HG03342 (cell line): ENCODE measurements at regions not wholly inside any gene's neighbourhood (a gene's known extent, or its start where the extent isn't known, plus 50 kb on each side); places are given as distances from the start of the nearest gene placed in this dataset.
"Not testable (repeated sequence)": the region's sequence is repeated elsewhere in the genome, so short reads cannot be mapped to it uniquely, and the experiment has no call there.

ENCODE experiments used
- ATAC-seq: cut with Tn5 transposase; IDR thresholded peaks from one replicate; pipeline ENCODE4 v1.9.1; 2021; ENCODE audit warnings: mild to moderate bottlenecking, moderate library complexity; ENCODE audit not compliant: unreplicated experiment

DNA sequence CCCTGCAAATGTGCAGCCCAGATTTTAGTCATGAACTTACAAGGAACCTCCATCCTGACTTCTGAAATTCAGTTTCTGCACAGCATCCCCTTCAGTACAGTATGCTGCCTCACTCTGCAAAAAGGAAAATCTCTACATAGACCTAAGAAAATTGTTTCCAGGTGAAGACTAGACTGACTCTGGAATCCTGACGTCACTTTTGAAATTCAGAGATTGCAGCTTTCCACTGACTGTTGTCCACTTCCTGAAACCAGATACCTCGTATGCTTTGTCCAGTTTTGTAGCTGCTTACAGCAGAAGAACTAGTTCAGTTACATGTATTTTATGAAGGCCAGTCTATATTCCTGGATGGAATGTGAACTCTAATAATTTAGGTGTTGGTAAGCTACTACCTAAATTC, 629.3 kb upstream of the ST8SIA4 start:
- no peak for ATAC-seq

DNA sequence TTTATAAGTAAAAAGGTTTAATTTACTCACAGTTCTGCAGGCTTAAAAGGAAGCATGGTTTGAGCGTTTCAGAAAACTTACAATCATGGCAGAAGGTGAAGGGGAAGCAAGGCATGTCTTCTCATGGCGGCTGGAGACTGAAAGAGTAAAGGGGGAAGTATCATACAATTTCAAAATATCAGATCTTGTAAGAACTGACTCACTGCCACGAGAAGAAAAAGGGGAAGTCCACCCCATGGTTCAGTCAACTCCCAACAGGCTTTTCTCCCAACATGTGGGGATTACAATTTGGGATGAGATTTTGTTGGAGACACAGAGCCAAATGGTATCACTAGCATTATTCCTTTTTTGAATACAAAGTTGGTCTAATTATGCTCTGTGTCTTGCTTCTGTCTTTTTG, 627.9 kb upstream of the ST8SIA4 start:
- ATAC-seq: no peak

DNA sequence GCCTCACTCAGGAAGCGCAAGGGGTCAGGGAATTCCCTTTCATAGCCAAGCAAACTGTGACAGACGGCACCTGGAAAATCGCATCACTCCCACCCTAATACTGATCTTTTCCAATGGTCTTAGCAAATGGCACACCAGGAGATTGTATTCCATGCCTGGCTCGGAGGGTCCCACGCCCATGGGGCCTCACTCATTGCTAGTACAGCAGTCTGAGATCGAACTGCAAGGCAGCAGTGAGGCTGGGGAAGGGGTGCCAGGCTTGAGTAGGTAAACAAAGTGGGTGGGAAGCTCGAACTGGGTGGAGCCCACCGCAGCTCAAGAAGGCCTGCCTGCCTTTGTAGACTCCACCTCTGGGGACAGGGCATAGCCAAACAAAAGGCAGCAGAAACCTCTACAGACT, 626.0 kb upstream of the ST8SIA4 start:
- ATAC-seq: not testable (repeated sequence)

DNA sequence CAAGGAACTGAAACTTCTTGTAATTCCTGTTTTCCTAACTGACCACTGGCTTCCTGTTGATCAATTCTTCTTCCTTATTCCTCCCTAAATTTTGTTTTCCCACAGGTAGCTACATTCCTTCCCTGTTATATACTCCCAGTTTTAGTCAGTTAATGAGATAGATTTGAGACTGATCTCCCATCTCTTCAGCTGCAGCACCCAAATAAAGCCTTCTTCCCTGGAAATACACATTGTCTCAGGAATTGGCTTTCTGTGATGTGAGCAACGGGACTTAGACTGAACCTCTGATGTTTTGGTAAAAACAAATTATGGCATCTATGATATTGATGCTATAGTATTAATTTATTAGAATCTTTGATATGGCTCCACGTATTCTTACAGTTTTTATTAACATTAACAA, 617.3 kb upstream of the ST8SIA4 start:
- ATAC-seq: no peak

DNA sequence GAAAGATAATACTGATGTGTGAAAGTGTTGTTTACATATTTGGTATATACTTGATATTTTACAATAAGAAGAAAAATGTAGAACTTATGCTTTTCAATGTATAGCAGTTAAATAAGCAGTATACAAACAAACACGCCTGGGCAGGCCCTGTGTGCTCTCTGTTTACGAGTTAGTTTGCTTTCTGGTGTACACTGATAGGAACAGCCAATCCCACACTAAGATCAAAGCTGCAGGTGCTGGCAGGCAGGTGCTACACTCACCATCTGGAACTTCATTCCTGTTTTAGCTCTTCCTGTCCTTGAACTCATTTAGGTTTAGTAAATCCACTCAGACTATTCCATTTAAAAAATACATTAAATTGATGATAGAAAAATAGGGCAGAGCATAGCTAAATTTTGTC, 614.7 kb upstream of the ST8SIA4 start:
- no peak for ATAC-seq

DNA sequence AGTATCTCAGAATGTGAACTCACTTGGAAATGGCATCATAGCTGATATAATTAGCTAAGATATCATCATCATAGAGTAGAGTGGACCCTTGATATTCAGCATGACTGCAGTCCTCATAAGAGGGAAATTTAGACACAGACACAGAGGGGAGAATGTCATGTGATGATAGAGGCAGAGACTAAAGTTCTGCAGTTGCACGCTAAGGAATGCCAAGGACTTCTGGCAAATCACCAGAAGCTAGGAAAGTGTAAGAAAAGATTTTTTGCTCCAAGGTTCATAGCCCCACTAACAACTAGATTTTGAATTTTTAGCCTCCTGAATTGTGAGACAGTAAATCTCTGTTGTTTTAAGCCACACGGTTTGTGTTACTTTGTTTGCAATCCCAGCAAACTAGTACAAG, 612.6 kb upstream of the ST8SIA4 start:
- no peak for ATAC-seq

DNA sequence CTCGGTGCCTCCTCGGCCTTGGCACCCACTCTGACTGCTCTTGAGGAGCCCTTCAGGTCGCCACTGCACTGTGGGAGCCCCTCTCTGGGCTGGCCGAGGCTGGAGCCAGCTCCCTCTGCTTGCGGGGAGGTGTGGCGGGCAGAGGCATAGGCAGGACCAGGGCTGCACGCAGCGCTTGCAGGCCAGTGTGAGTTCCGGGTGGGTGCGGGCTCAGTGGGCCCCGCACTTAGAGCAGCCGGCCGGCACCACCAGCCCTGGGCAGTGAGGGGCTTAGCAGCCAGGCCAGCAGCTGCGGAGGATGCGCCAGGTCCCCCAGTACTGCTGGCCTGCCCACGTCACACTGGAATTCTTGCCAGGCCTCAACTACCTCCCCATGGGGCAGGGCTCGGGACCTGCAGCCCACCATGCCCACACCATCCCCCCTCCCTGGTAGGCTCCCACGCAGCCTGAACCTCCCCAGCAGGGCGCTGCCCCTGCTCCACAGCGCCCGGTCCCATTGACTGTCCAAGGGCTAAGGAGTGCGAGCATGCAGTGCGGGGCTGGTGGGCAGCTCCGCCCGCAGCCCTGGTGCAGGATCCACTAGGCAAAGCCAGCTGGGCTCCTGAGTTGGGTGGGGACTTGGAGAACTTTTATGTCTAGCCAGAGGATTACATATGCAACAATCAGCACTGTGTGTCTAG, 602.9 kb upstream of the ST8SIA4 start:
- no peak for ATAC-seq

DNA sequence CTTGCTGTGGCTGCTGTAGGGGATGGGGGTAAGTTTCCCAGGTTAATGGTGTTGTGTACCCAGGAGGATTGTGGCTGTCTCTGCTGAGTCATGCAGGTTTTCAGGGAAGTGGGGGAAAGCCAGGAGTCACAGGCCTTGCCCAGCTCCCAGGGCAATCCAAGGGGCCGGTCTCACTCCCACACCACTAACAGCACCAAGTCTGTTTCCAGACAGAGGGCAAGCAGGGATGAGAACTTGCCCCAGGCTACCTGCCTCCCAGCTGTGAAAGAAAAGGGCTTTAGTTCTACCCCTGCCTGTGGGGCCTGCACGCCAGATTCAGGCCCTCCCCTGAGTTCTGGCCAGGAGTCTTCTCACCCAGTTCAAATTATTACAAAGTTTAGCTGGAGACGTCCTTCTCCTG, 579.8 kb upstream of the ST8SIA4 start:
- ATAC-seq: no peak

DNA sequence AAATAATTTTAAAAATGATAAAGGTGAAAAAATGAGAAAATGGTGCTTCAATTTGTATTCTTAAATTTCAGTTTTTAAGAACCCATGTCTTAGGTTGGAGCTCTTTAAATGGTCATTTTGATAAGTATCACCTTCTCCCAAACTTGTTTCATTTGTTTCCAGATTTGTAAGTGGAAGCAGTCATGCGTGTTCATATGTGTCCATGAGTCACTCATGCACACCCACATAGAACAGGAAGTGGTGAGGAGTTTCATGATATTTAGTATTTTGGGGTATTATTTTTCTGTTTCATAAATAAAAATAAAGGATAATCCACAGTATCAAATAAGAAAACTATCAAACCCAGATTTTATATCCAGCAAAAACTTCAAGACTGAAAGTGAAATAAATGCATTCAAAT, 570.4 kb upstream of the ST8SIA4 start:
- ATAC-seq: peak; percentile 49

DNA sequence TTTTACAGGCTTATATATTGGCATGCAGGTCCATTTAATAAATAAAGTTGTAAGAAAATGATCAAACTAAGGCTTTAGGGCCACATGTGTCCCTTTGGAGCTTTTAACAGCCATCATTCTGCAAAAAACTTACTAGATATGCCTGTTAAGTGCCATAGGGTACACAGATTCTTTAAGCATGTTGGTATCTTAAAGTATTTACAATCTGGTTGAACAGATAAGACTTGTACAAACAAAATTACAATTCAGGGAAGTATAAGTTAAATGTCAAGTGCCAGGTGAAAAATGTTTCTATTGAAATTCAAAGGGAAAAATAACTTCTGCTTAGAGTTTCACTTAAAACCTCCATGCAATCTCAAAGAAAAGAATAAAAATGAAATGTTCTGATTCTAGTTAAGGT, 558.4 kb upstream of the ST8SIA4 start:
- no peak for ATAC-seq

DNA sequence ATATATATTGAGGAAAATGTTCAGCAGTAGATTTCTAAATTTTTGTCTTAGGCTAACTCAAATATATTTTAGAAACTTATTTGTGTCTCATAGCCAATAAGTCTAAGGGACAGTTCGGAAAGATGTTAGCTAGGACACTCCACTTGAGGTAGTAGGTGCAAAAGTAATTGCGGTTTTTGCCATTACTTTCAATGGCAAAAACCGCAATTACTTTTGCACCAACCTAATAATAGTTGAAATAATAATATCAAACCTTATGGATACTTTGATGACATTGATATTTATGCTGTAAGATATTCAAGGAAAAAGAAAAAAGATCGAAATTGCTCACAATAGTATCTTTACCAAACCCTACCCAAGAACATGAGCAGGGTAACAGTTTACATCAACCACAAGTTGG, 555.5 kb upstream of the ST8SIA4 start:
- no peak for ATAC-seq

DNA sequence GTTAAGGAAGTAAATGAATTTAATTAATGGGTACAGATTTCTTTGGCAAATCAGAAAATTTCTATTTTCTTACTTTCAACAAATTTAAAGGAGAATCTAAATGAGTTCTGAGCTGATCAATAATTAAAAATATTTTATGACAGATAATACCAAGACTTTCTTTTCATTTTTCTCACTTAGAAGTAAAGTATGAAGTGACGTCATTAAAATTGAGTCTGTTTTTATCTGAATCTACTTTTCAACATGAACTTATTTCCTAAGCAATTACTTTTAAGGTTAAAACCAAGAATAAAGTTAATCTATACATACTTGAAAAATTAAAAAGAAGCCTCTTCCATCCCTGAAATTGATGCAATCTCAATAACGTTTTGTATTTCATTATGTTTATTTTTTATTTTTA, 552.8 kb upstream of the ST8SIA4 start:
- no peak for ATAC-seq

DNA sequence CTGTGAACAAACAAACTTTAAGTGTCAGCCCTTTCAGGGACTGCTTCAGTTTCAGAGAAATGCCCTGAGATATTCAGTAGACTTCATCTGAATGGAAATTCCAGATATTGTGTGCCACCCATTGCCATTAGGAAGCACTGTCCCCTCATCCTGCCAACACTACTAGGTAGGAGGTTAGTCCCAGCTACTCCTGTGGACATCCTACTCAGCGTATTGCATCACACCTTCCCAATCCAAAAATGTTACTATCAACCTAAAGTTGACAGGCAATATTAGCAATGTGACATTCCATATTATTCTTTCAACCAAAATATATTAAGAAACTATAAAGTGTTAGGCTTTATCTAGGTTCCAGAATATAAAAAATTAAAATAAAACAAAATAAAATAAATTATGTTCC, 552.0 kb upstream of the ST8SIA4 start:
- ATAC-seq: no peak

DNA sequence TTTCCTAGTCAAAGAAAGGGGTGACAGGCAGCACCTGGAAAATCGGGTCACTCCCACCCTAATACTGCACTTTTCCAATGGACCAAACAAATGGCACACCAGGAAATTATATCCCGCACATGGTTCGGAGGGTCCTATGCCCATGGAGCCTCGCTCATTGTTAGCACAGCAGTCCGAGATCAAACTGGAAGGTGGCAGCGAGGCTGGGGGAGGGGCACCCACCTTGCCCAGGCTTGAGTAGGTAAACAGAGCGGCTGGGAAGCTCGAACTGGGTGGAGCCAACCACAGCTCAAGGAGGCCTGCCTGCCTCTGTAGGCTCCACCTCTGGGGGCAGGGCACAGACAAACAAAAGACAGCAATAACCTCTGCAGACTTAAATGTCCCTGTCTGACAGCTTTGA, 539.2 kb upstream of the ST8SIA4 start:
- ATAC-seq: not testable (repeated sequence)

DNA sequence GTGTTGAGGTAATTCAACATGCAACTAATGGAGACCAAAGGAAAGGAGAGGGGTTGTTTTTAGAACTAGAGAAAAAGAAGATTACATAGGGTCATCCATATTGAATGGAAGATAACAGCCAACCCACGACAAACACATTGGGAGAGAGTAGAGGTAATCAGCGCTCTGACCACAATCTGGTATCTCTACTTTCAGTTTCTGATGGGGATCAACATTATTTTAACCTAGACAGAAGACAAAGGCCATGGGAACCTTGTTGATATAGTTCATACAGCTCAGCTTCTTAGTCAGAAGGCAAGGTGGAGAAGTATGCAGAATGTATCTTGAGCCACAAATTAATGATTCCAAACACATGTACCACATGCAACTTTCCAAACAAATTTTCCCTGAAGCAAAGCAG, 537.1 kb upstream of the ST8SIA4 start:
- ATAC-seq: no peak

DNA sequence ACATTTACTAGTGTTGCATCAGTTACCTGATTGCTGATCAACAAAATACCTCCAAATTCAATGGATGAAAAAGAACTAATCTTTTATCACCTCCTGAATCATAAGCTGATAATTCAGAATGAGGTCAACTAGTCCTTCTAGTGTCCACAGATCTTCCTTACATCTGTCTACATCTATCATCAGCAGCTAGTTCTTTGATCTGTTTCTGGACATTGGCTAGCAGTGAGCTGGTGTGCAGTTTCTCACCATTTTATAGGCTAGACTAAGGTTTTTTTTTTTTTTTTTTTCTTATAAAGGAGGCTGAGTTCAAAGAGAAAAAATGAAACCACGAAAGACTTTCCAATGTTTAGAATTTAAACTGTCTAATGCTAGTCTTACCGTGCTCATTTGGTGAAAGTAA, 534.3 kb upstream of the ST8SIA4 start:
- ATAC-seq: no peak

DNA sequence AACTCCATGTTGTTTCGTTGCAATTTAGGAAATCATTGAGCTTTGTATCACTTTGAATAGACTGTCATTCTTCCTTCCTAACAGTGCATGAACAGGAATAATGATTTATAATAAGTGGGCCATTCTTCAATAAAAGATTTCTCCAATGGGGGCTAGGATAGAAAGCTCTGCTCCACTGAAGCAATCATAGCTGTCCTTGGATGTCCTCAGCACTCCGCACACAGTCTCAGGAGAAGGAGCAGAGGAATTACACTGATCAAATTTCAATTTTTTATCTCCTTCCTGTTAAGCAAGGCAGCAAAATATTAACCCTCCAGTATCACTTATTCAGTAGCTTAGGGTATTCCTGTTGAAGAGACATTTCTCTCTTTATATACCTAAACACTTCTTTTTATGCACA, 532.7 kb upstream of the ST8SIA4 start:
- ATAC-seq: no peak

DNA sequence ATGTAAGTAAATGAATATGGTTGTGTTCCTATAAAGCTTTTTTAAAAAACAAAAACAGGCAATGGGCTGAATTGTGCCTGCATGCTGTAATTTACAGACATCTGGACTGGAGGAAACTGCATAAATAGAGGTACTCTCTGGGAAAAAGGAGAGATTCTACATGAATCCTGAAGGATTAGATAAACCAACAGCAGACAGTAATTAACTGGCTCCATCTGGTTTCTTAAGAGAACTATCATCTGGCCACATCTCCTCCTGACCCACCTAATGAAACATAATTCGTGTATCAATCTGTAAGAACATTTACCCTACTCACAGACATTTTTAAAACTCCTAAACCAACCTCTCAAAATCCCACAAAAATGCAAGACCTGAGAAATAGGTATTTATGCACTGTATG, 528.1 kb upstream of the ST8SIA4 start:
- ATAC-seq: no peak

DNA sequence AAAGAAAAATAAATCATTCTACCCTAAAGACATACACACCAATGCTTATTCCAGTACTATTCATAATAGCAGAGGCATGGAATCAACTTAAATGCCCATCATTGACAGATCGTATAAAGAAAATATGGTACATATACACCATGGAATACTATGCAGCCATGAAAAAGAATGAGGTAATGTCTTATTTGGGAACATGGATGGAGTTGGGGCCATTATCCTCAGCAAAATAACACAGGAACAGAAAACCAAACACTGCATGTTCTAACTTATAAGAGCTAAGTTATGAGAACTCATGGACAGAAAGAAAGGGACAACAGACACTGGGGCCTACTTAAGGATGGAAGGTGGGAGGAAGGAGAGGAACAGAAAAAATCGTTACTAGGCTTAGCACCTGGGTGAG, 527.5 kb upstream of the ST8SIA4 start:
- ATAC-seq: no peak

DNA sequence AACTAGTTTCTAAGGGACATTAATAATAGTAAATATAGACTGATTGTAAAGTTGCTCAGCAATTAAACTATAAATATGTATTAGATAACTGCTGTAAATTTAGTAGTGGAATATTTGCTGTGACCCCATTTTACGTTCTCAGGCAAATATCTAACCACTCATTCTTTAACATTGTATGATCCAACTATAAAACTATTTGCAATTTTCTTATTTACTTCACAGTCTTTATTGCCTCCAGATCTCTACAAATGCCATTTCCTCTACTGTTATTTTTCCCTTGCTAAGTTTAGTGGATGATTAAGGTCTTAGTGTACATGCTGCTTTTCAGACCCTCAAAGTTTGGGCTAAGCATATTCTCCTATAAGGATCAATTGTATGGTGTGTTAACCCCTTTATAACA, 526.2 kb upstream of the ST8SIA4 start:
- no peak for ATAC-seq

DNA sequence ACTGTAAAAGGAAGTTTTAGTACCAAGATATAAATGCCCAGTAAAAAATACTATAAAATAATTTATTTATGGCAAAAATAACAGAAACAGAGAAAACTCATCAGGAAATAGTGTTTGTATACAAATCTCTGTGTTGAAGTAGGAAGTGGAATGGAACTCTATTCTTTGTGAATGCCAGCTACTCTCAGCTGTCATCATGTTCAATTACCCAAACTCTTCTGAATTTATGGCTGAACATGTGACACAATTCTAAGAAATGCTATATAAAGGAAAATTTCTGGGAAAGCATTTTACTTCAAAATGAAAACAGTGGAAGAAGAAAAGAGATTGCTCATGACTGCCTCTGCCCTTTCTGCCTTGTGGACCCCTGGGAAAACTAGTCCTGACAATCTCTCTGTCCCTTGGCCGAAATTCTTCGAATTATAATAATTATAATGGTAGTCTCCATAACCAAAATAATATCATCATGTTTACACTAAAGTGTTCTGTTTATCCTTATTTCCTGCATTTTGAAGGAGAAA, 522.3 kb upstream of the ST8SIA4 start:
- no peak for ATAC-seq

DNA sequence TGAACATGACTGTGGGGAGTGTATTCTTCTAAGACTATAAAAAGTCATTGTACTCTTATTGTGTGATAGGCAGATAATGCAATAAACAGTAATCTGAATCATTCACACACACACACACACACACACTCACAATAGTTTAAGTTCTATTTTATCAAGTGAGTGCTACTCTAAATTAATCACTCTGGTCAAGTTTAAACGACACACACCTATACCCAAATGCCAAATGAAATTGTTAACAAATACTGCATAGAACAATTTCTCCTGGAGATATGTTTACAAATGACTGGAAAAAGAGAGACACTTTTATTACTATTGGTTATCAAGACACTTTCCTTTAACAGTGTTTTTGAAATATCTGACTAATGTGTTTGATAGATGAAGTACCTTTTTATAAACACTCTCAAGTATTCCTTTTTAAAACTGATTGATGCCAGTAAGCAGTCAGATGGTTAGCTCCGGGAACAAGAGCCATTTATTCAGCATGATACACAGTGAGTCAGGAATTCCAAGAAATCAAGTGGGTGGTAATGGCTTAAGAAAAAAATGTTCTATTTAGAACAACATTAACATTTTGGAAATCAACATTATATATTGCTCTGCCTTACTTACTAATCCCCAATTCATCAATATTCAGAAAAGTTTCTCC, 521.6 kb upstream of the ST8SIA4 start:
- no peak for ATAC-seq

DNA sequence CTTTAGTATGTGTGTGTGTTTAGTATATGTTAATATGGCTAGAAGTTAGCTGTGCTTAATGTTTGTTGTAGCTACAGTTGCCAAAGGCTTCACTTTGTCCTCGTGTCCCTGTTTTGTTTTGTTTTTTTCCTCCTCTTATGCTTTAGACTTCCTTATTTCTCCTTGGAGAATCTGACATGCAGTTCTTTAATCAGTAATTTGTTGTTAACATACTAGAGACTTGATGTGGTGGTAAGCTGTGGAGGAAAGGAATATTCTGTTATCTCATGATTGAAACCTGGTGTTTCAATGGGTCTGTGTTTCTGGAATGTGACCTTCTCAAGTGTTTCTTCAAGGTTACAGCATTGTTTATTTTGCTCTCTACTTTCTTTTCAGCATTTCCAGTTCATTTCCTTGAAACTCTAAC, 515.6 kb upstream of the ST8SIA4 start:
- no peak for ATAC-seq
